Neural crest cell (in vitro differentiated cells): ENCODE measurements at regions not wholly inside any gene's neighbourhood (a gene's known extent, or its start where the extent isn't known, plus 50 kb on each side); places are given as distances from the start of the nearest gene placed in this dataset.

Experiments used
- DNase-seq: peaks from one replicate; pipeline ENCODE4 v3.0.0; 2021; ENCODE audit warnings: low read depth, mixed read lengths, low spot score
- H3K27ac Mint-ChIP-seq: one replicate; pipeline ENCODE4 v1.8.0; 2021; ENCODE audit warnings: mild to moderate bottlenecking, mixed read lengths; ENCODE audit not compliant: unreplicated experiment
- H3K27me3 Mint-ChIP-seq: 2 replicates; pipeline ENCODE4 v1.8.0; 2021; ENCODE audit warnings: low read depth, mild to moderate bottlenecking, mixed read lengths
- H3K36me3 Mint-ChIP-seq: 2 replicates; pipeline ENCODE4 v1.8.0; 2021; ENCODE audit warnings: low read depth, mild to moderate bottlenecking, mixed read lengths
- H3K4me1 Mint-ChIP-seq: 2 replicates; pipeline ENCODE4 v1.8.0; 2021; ENCODE audit warnings: mixed read lengths
- H3K4me3 Mint-ChIP-seq: one replicate; pipeline ENCODE4 v1.8.0; 2021; ENCODE audit warnings: mild to moderate bottlenecking, mixed read lengths
- H3K9me3 Mint-ChIP-seq: 2 replicates; pipeline ENCODE4 v1.8.0; 2021; ENCODE audit warnings: mixed read lengths
- CTCF ChIP-seq: fragments of 200-600 bp; sonication (generic); conservative IDR thresholded peaks from 2 replicates; pipeline ENCODE4 v1.5.0; 2021; ENCODE audit warnings: antibody characterized with exemption, mild to moderate bottlenecking

DNA sequence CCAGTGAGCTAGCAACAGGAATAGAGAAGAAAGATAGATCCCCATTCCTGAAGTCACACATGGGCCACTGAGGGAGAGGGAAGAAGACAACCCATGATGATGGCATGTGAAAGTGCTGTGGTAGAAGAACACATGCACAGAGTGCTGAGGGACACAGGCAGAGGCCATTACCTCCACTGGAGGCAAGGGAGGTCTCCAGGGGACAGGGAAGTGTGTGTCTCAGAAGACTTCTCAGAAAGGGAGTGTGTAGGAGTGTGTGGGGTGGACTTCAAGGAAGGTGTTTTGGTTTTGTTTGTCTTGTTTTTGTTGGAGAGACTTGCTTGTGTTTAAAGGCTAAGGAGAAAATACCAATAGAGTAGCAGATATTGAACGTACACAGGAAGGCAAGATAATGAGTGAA lies 77.0 kb upstream of the SMARCA2 start:
- DNase-seq, result no peak
- H3K4me3 Mint-ChIP-seq, result no peak overlapping the region
- peaks cover 7% of the 10 kb centered on the region for H3K9me3 Mint-ChIP-seq
- TF ChIP-seq CTCF, result no peak
- H3K4me1 Mint-ChIP-seq, result no peaks in the 10 kb centered on the region
- peaks cover 9% of the 10 kb centered on the region for H3K27me3 Mint-ChIP-seq
- H3K36me3 Mint-ChIP-seq, result no peaks in the 10 kb centered on the region
- no peak overlapping the region for H3K27ac Mint-ChIP-seq

DNA sequence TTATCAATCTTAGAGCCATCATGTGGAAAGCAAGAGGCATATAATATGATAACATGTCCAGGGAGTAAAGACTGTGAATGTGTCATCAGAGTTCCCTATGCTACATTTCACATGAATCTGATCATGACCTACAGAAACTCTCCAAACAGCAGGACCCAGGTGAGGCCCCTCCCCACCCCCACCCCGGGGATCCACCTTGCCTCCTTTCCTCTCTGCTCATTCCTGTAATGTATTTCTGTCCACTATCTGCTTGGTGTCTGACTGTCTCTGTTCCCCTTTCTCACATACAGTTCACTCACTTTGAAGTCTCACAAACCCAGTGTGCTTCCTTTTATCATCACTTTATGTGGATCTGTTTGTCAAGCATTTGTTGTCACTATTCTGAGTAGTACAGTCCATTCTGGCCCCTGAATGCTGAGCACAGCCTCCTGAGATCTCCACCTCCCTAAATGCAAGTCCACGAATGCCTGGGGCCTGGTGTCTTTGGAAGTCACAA lies 76.4 kb upstream of the SMARCA2 start:
- Mint-ChIP-seq H3K27me3 (peaks cover 9% of the 10 kb centered on the region), H3K4me1 (no peaks in the 10 kb centered on the region), H3K27ac (no peak overlapping the region), H3K36me3 (no peaks in the 10 kb centered on the region), H3K9me3 (peaks cover 7% of the 10 kb centered on the region), H3K4me3 (no peak overlapping the region)
- TF ChIP-seq CTCF, result no peak
- no peak for DNase-seq

DNA sequence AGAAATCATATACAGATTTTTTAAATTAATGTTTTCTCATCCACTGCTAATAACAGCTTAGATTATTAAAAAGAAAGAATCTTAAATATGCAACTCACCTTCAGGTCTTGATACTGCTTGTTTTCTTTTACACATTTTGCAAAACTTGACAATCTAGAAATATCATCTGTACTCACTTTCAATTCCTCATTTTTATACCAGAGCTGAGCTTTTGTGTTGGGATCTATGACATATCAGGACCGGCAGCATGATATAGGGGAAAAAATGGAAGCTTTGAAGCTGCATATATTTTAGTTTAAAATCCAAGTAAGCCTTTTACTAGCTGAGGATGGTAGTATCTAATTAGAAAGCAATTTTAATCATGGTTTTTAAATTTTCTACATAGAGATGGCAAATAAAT lies 75.7 kb upstream of the SMARCA2 start:
- Mint-ChIP-seq H3K9me3 (peaks cover 7% of the 10 kb centered on the region), H3K36me3 (no peaks in the 10 kb centered on the region), H3K4me3 (no peak overlapping the region), H3K27ac (no peak overlapping the region), H3K27me3 (peaks cover 6% of the 10 kb centered on the region), H3K4me1 (no peaks in the 10 kb centered on the region)
- DNase-seq, result no peak
- TF ChIP-seq CTCF, result no peak

DNA sequence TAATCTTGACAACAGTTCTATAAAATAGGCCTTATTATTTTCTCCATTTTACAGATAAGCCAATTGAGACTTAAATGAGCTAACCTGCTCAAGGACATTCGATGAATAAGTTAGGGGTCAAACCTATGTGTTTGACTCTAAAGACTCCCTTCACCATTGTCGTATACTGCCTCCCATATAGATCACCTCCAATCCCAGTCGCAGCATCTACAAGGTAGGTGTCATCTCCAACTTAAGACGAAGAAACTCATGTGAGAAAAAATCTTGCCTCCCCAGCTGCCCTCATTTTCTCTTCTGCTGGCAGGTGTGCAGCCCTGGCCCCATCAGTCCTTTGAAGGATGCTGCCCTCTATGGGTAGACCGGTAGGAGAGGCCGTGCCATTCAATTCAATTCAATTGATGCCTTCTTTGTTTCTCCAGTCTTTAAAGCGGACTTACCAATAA lies 75.2 kb upstream of the SMARCA2 start:
- no peak for DNase-seq
- no peaks in the 10 kb centered on the region for H3K36me3 Mint-ChIP-seq
- no peak overlapping the region for H3K27ac Mint-ChIP-seq
- peaks cover 6% of the 10 kb centered on the region for H3K27me3 Mint-ChIP-seq
- no peak overlapping the region for H3K4me3 Mint-ChIP-seq
- H3K4me1 Mint-ChIP-seq, result no peaks in the 10 kb centered on the region
- TF ChIP-seq CTCF, result peak; percentile 69
- H3K9me3 Mint-ChIP-seq, result peaks cover 7% of the 10 kb centered on the region

GRCh38 chr9:1941989-1942388 lies 73.2 kb upstream of the SMARCA2 start:
- Mint-ChIP-seq H3K9me3 (peaks cover 7% of the 10 kb centered on the region), H3K27me3 (peaks cover 6% of the 10 kb centered on the region), H3K4me1 (no peaks in the 10 kb centered on the region), H3K4me3 (no peak overlapping the region), H3K36me3 (no peaks in the 10 kb centered on the region), H3K27ac (no peak overlapping the region)
- TF ChIP-seq CTCF, result peak; percentile 22
- no peak for DNase-seq
